A673 (cell line): ENCODE measurements at regions not wholly inside any gene's neighbourhood (a gene's known extent, or its start where the extent isn't known, plus 50 kb on each side); places are given as distances from the start of the nearest gene placed in this dataset.

Source experiments
- BruUV-seq: library from RNA; stranded (reverse); fragments of 400-500 nt; replicated peaks from 2 replicates; lab custom pipeline; 2021; lab: Mats Ljungman, UMichigan
- CTCF ChIA-PET: fragments of 300-600 bp; sonication (Branson Sonifier 250); formaldehyde crosslinking; loops from one replicate; lab custom pipeline; 2022; ENCODE audit warnings: antibody characterized with exemption; lab: Charles Lee
- POLR2A ChIA-PET: fragments of 300-600 bp; sonication (Branson Sonifier 250); formaldehyde crosslinking; loops from one replicate; lab custom pipeline; 2022; ENCODE audit warnings: antibody characterized with exemption; ENCODE audit not compliant: low non-redundant PET; lab: Charles Lee
- DNase-seq: peaks from one replicate; pipeline ENCODE4 v3.0.0-alpha.2; 2015; ENCODE audit warnings: low spot score
- H3K27ac ChIP-seq: fragments of 200-600 bp; sonication (generic); 2 replicates; pipeline ENCODE4 v1.5.1; 2016; ENCODE audit warnings: mixed run types, low read depth, mild to moderate bottlenecking, mixed read lengths, antibody characterized with exemption, low read length; ENCODE audit not compliant: poor library complexity, severe bottlenecking
- H3K27me3 ChIP-seq: fragments of 200-600 bp; sonication (generic); replicated peaks from 2 replicates; pipeline ENCODE4 v1.6.1; 2017; ENCODE audit warnings: mixed run types, low read depth, mild to moderate bottlenecking, mixed read lengths, antibody characterized with exemption, low read length; ENCODE audit not compliant: insufficient read depth, poor library complexity
- H3K36me3 ChIP-seq: fragments of 200-600 bp; sonication (generic); 2 replicates; pipeline ENCODE4 v1.6.1; 2016; ENCODE audit warnings: mixed run types, mild to moderate bottlenecking, mixed read lengths, antibody characterized with exemption, low read length; ENCODE audit not compliant: insufficient read depth, poor library complexity, severe bottlenecking
- H3K4me1 ChIP-seq: fragments of 200-600 bp; sonication (generic); 2 replicates; pipeline ENCODE4 v1.6.1; 2017; ENCODE audit warnings: mixed run types, mild to moderate bottlenecking, mixed read lengths, antibody characterized with exemption, low read length; ENCODE audit not compliant: insufficient read depth, poor library complexity, severe bottlenecking
- H3K4me3 ChIP-seq: fragments of 200-600 bp; sonication (generic); 2 replicates; pipeline ENCODE4 v1.5.1; 2016; ENCODE audit warnings: low read depth, mixed run types, mild to moderate bottlenecking, mixed read lengths, low read length; ENCODE audit not compliant: poor library complexity, severe bottlenecking
- H3K9me3 ChIP-seq: fragments of 200-600 bp; sonication (generic); 2 replicates; pipeline ENCODE4 v1.6.1; 2016; ENCODE audit warnings: mixed run types, low read depth, mild to moderate bottlenecking, mixed read lengths, antibody characterized with exemption, low read length; ENCODE audit not compliant: poor library complexity, severe bottlenecking
- CTCF ChIP-seq: fragments of 300-800, 200-600 bp; sonication (generic); conservative IDR thresholded peaks from 2 replicates; pipeline ENCODE4 v1.5.1; 2017; ENCODE audit warnings: low read depth, mild to moderate bottlenecking, antibody characterized with exemption, low read length, moderate library complexity, mixed read lengths
- EZH2 ChIP-seq: fragments of 200-600 bp; sonication (generic); IDR thresholded peaks from 2 replicates; pipeline ENCODE4 v1.6.1; 2017; ENCODE audit warnings: borderline replicate concordance, low read depth, mild to moderate bottlenecking, mixed read lengths, antibody characterized with exemption, low read length; ENCODE audit not compliant: poor library complexity, severe bottlenecking
- intact Hi-C: fragments of 100-400 bp; cut with micrococcal nuclease; formaldehyde crosslinking; loops from one replicate; pipeline ENCODE4 v1.10.0; 2022; ENCODE audit not compliant: unreplicated experiment

DNA sequence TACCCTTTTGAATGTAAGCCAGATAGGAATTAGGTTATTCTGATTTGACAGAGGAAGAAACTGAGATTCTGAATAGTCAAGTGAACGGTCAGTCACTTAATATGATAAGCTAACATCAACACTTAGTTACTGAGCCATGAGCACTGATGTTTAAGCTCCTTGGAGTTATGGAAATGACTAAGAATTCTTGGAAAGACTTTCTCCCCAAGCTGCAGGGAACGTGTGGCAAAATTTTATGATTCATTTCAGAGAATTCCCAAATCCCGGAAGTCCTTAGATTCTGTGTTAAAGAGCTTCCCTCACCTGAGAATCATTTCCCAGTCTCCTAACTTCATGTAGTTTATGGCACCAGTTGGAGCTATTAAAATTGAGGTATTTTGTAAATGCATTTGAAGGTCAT is 330.9 kb downstream of the XPNPEP1 start:
- intact Hi-C loops, result no loop called here
- TF ChIP-seq CTCF, result no peak
- TF ChIP-seq EZH2, result no peak
- Histone ChIP-seq H3K9me3 (no peaks in the 10 kb centered on the region), H3K27ac (no peak overlapping the region), H3K27me3 (no peaks in the 10 kb centered on the region), H3K4me1 (no peaks in the 10 kb centered on the region), H3K36me3 (no peaks in the 10 kb centered on the region), H3K4me3 (no peak overlapping the region)
- no TSS peak for BruUV-seq
- POLR2A ChIA-PET, result no interaction called here
- CTCF ChIA-PET, result no interaction called here
- DNase-seq, result no peak

GRCh38 chr10:109591601-109592000 is 331.7 kb downstream of the XPNPEP1 start:
- TF ChIP-seq CTCF (no peak), EZH2 (no peak)
- no peaks in the 10 kb centered on the region for H3K36me3 ChIP-seq
- intact Hi-C loops, result no loop called here
- no peak for DNase-seq
- no peak overlapping the region for H3K27ac ChIP-seq
- H3K27me3 ChIP-seq, result no peaks in the 10 kb centered on the region
- no peaks in the 10 kb centered on the region for H3K4me1 ChIP-seq
- BruUV-seq, result no TSS peak
- CTCF ChIA-PET, result no interaction called here
- no peaks in the 10 kb centered on the region for H3K9me3 ChIP-seq
- no peak overlapping the region for H3K4me3 ChIP-seq
- POLR2A ChIA-PET, result no interaction called here

DNA sequence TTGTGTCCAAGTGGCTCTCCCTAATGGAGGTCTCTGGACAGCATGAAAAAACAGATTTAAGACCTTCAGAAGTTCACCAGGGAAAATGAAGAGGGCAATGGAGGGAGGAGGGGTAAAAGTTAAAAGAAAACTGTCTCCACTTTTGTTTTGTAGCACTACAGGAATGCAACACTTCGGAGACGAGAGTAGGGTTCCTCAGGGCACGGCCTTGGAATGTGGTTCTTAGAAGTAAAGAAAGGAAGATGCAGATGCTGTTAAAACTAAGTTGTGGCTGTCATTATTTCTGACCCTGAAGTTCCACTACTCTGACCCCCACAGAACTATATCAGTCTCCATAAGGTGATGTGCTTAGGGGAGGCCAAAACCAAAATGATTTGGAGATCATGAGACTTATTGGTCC is 335.1 kb downstream of the XPNPEP1 start:
- Histone ChIP-seq H3K27me3 (no peaks in the 10 kb centered on the region), H3K27ac (no peak overlapping the region), H3K36me3 (no peaks in the 10 kb centered on the region), H3K9me3 (no peaks in the 10 kb centered on the region), H3K4me1 (no peaks in the 10 kb centered on the region), H3K4me3 (no peak overlapping the region)
- CTCF ChIA-PET, result no interaction called here
- BruUV-seq, result no TSS peak
- POLR2A ChIA-PET, result no interaction called here
- DNase-seq, result no peak
- intact Hi-C loops, result no loop called here
- TF ChIP-seq CTCF, result no peak
- no peak for TF ChIP-seq EZH2
